ENCODE measurements at regions not wholly inside any gene's neighbourhood (a gene's known extent, or its start where the extent isn't known, plus 50 kb on each side); places are given as distances from the start of the nearest gene placed in this dataset.

- Histone ChIP-seq H3K4me1 (ENCODE audit: insufficient read depth, low read length) (no peaks in the 10 kb centered on the region), H4K20me1 (ENCODE audit: insufficient read depth, low read length) (no peaks in the 10 kb centered on the region; the same call in 1 of the 2 replicates), H3K36me3 (ENCODE audit: insufficient read depth, low read length) (no peaks in the 10 kb centered on the region), H3K9me3 (ENCODE audit: insufficient read depth, low read length, severe bottlenecking) (no peaks in the 10 kb centered on the region), H3K27ac (ENCODE audit: low read length) (no peak overlapping the region), H3K27me3 (ENCODE audit: insufficient read depth, low read length, poor library complexity) (peaks cover 18% of the 10 kb centered on the region), H3K4me3 (ENCODE audit: low read depth in 1 of 2, low read length in 2 of 2) (no peak overlapping the region), H3K9ac (ENCODE audit: low read depth, low read length) (no peak overlapping the region), H3K79me2 (ENCODE audit: insufficient read depth, low read length) (no peaks in the 10 kb centered on the region), H3K4me2 (ENCODE audit: insufficient read depth, low read length) (no peak overlapping the region), H2AFZ (ENCODE audit: low read depth, low read length) (no peak overlapping the region)
- no peak for DNase-seq
- TF ChIP-seq EZH2 (IDR thresholded peaks at IDR 0.05; ENCODE audit: borderline replicate concordance, low read depth, low read length, severe bottlenecking): no peak
- TF ChIP-seq CTCF (IDR thresholded peaks at IDR 0.05; ENCODE audit: borderline replicate concordance, extremely low read depth, low read length, poor library complexity, severe bottlenecking): no peak
- no peak for ATAC-seq (ENCODE audit: insufficient read depth, low read depth)
These were observed 72.0 kb upstream of the PCBD1 start for GRCh38 chr10:70960316-70960715.

- Histone ChIP-seq H3K27me3 (ENCODE audit: insufficient read depth, low read length, poor library complexity) (peaks cover 18% of the 10 kb centered on the region), H3K36me3 (ENCODE audit: insufficient read depth, low read length) (no peaks in the 10 kb centered on the region), H3K79me2 (ENCODE audit: insufficient read depth, low read length) (no peaks in the 10 kb centered on the region), H4K20me1 (ENCODE audit: insufficient read depth, low read length) (no peaks in the 10 kb centered on the region; the same call in 1 of the 2 replicates), H3K4me2 (ENCODE audit: insufficient read depth, low read length) (no peak overlapping the region), H3K4me3 (ENCODE audit: low read depth in 1 of 2, low read length in 2 of 2) (no peak overlapping the region), H2AFZ (ENCODE audit: low read depth, low read length) (no peak overlapping the region), H3K9me3 (ENCODE audit: insufficient read depth, low read length, severe bottlenecking) (no peaks in the 10 kb centered on the region), H3K4me1 (ENCODE audit: insufficient read depth, low read length) (no peaks in the 10 kb centered on the region), H3K27ac (ENCODE audit: low read length) (no peak overlapping the region), H3K9ac (ENCODE audit: low read depth, low read length) (no peak overlapping the region)
- DNase-seq (no peak), ATAC-seq (ENCODE audit: insufficient read depth, low read depth) (no peak)
- no peak for TF ChIP-seq EZH2 (IDR thresholded peaks at IDR 0.05; ENCODE audit: borderline replicate concordance, low read depth, low read length, severe bottlenecking)
- TF ChIP-seq CTCF (IDR thresholded peaks at IDR 0.05; ENCODE audit: borderline replicate concordance, extremely low read depth, low read length, poor library complexity, severe bottlenecking): no peak
These were observed 72.6 kb upstream of the PCBD1 start for GRCh38 chr10:70960783-70961570.

- Histone ChIP-seq H3K27me3 (ENCODE audit: insufficient read depth, low read length, poor library complexity) (peaks cover 18% of the 10 kb centered on the region), H3K4me1 (ENCODE audit: insufficient read depth, low read length) (no peaks in the 10 kb centered on the region), H3K27ac (ENCODE audit: low read length) (no peak overlapping the region), H3K9ac (ENCODE audit: low read depth, low read length) (no peak overlapping the region), H3K36me3 (ENCODE audit: insufficient read depth, low read length) (no peaks in the 10 kb centered on the region), H3K79me2 (ENCODE audit: insufficient read depth, low read length) (no peaks in the 10 kb centered on the region), H2AFZ (ENCODE audit: low read depth, low read length) (no peak overlapping the region), H3K9me3 (ENCODE audit: insufficient read depth, low read length, severe bottlenecking) (no peaks in the 10 kb centered on the region), H3K4me2 (ENCODE audit: insufficient read depth, low read length) (no peak overlapping the region), H4K20me1 (ENCODE audit: insufficient read depth, low read length) (no peaks in the 10 kb centered on the region; the same call in 1 of the 2 replicates), H3K4me3 (ENCODE audit: low read depth in 1 of 2, low read length in 2 of 2) (no peak overlapping the region)
- ATAC-seq (ENCODE audit: insufficient read depth, low read depth): no peak
- no peak for TF ChIP-seq CTCF (IDR thresholded peaks at IDR 0.05; ENCODE audit: borderline replicate concordance, extremely low read depth, low read length, poor library complexity, severe bottlenecking)
- TF ChIP-seq EZH2 (IDR thresholded peaks at IDR 0.05; ENCODE audit: borderline replicate concordance, low read depth, low read length, severe bottlenecking): no peak
- DNase-seq: no peak
These were observed 74.3 kb upstream of the PCBD1 start for GRCh38 chr10:70962686-70963085.
